Fibroblast of villous mesenchyme (primary cell): ENCODE measurements at regions not wholly inside any gene's neighbourhood (a gene's known extent, or its start where the extent isn't known, plus 50 kb on each side); places are given as distances from the start of the nearest gene placed in this dataset.

ENCODE experiments used
- DNase-seq: peaks from one replicate; pipeline ENCODE4 v3.0.0-alpha.2; 2010; ENCODE audit warnings: low read depth
- H3K4me3 ChIP-seq: 2 replicates; pipeline ENCODE4 v1.5.1; 2011; ENCODE audit warnings: low read depth, mild to moderate bottlenecking, low read length
- TF ChIP-seq, protein P1 (sequence below): IDR thresholded peaks from 2 replicates; pipeline ENCODE4 v1.5.1; 2012; ENCODE audit warnings: low read depth, mild to moderate bottlenecking, low read length; ENCODE audit not compliant: insufficient read depth

DNA sequence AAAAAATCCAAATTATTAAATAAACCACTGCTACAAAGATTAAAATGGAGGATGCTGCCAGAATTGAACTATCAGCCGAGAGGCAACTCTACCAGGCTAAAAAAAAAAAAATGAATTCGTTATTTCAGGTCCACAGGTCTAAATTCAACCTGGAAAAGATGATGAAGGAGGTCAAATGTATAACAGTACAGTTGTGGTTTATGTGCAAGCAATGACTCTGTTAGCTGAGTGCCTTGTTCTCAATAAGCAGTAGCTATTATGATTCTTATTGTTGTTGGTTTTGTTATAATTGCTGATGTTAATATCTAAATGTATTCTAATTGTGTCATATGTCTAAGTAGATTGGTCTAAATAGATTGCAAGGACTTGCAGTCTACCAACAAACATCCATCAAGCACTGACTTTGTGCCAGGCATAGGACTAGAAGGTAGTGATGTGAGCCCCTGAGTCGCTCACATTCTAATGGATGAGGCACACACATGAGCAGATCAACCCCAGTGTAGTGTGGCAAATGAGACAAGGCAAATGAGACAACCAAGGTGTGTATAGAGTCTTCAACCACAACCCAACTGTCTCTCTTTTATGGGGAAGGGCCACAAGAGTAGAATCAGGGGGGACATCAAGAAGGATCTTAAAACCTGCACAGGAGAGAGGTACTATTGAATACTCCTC is 77.0 kb upstream of the PLEKHG7 start:
- TF ChIP-seq, protein P1, sequence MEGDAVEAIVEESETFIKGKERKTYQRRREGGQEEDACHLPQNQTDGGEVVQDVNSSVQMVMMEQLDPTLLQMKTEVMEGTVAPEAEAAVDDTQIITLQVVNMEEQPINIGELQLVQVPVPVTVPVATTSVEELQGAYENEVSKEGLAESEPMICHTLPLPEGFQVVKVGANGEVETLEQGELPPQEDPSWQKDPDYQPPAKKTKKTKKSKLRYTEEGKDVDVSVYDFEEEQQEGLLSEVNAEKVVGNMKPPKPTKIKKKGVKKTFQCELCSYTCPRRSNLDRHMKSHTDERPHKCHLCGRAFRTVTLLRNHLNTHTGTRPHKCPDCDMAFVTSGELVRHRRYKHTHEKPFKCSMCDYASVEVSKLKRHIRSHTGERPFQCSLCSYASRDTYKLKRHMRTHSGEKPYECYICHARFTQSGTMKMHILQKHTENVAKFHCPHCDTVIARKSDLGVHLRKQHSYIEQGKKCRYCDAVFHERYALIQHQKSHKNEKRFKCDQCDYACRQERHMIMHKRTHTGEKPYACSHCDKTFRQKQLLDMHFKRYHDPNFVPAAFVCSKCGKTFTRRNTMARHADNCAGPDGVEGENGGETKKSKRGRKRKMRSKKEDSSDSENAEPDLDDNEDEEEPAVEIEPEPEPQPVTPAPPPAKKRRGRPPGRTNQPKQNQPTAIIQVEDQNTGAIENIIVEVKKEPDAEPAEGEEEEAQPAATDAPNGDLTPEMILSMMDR = no peak
- H3K4me3 ChIP-seq = no peak overlapping the region

DNA sequence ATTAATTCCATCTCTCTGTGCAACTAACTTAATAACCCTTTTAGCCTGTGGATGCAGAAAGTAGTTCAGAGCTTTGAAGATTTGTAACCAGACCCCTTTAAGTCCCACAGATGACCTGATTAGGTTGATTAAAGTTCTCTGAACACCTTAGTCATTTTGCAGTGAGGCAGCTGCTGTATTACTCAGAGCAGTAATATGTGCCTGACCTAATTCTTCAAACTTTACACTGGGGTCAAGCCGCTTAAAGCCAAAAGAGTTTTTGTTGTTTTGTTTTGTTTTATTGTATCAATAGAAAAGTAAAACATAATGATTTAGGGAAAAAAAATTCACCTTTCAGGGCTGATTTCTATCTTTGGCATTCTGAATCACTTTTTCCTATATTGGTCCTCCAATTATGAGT is 78.6 kb upstream of the PLEKHG7 start:
- H3K4me3 ChIP-seq = no peak overlapping the region
- peak; percentile 51 for DNase-seq
- TF ChIP-seq, protein P1 = no peak

More for the DNA sequence above, 77.0 kb upstream of the PLEKHG7 start:
- no peak for DNase-seq

DNA sequence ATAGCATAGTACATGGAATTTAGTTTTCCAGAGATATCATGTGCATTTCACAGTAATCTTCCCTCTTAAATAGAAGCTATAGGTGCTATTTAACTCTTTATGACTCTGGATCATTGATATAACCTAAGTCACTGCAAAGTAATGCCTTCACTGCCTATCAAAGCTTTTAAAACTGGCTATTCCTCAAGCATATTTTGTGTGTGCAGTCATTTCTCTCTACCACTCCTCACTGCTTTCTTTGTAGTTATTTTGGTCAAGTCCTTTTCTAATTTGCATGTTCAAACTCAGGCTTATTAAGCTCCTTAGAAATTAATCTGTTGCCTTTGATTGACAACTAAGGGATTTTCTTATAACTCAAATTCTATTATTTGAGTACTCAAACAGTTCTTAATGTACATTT is 79.4 kb upstream of the PLEKHG7 start:
- no peak overlapping the region for H3K4me3 ChIP-seq
- DNase-seq = no peak
- TF ChIP-seq, protein P1 = no peak

DNA sequence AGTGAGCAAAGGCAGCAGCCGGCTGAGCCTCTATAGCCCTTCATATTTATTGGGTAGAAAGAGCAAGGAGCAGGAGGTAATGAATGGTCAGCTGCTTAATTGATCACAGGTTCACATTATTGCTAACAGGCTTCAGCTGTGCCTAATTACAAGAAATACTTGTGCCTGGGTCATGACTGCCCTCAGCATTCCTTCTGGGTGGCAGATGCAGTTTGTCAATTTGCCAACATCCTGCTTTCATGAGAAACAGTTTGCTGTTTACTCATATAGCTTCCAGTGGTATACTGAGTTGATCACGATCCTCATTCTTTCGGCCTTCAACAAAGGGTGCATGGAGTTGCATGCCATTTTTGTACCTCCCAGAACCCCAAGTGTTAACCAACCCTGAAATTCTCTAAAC is 81.0 kb upstream of the PLEKHG7 start:
- TF ChIP-seq, protein P1 = no peak
- H3K4me3 ChIP-seq = no peak overlapping the region
- DNase-seq = no peak

DNA sequence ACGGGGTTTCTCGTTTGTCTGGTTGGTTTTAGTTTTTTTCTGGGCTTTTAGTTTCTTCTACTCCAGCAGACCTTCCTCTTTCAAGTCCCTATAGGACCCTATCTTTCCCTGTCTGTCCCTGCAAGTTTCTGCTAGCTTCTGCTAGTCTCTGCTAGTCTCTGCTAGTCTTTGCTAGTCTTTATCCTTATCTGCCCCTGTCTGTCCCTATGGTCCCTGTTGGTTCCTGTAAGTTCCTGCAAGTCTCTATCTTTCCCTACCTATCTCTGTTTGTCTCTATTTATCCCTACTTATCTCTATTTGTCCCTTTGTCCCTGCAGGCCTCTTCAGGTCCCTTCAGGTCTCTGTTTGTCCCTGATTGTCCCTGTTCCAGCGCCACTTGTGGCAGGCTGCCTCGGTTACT is 81.5 kb upstream of the PLEKHG7 start:
- DNase-seq = no peak
- TF ChIP-seq, protein P1 = no peak
- no peak overlapping the region for H3K4me3 ChIP-seq

DNA sequence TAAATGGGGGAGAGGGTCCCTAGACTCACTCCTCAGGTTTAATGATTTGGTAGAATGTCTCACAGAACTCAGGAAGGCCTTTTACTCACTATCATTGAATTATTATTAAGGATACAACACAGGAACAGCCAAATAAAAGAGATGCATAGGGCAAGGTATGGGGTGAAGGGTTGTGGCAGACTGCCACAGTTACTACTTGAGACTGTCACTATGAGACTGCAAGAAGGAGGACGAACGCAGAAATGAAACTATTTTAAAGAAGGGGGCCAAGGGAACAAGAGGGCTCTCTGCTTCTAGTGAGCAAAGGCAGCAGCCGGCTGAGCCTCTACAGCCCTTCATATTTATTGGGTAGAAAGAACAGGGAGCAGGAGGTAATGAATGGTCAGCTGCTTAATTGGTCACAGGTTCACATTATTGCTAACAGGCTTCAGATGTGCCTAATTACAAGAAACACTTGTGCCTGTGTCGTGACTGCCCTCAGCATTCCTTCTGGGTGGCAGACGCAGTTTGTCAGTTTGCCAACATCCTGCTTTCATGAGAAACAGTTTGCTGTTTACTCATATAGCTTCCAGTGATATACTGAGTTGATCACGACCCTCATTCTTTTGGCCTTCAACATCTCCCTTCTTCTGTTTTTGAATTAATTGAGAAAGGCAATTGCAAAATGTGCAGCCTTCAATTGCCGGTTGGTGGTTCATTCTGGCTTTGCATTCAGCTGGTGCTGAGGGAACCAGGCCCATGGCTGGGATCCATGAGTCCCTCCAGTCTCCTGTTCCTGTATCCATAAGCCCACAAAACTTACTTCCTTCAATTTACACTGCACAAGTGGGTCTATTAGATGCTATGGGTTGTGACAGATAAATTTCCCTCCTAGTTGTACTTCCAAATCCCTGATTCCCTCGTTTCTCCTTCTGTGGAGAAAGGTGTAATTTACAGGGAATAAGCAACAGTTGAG is 82.8 kb upstream of the PLEKHG7 start:
- TF ChIP-seq, protein P1 = no peak
- H3K4me3 ChIP-seq = no peak overlapping the region
- DNase-seq = no peak
